H1 (cell line): ENCODE measurements at regions not wholly inside any gene's neighbourhood (a gene's known extent, or its start where the extent isn't known, plus 50 kb on each side); places are given as distances from the start of the nearest gene placed in this dataset.
"Not testable (repeated sequence)": the region's sequence is repeated elsewhere in the genome, so short reads cannot be mapped to it uniquely, and the experiment has no call there.

Experiments used
- CTCF ChIA-PET: fragments of 300-600 bp; sonication (Branson Sonifier 250); formaldehyde crosslinking; loops from one replicate; lab custom pipeline; 2021; ENCODE audit not compliant: partially characterized antibody; lab: Charles Lee
- POLR2A ChIA-PET: fragments of 300-600 bp; sonication (Branson Sonifier 250); formaldehyde crosslinking; loops from one replicate; lab custom pipeline; 2021; ENCODE audit warnings: inconsistent platforms; ENCODE audit not compliant: partially characterized antibody; lab: Charles Lee
- DNase-seq, 2 experiments: peaks; one replicate each; pipeline versions ENCODE4 v3.0.0 to v3.0.0-alpha.2; 2010 to 2022; ENCODE audit warnings: low spot score in 2 of 2, low read depth in 1 of 2, mixed read lengths in 1 of 2
- FAIRE-seq: peaks from 2 replicates; lab custom pipeline; 2011; peaks lifted over from hg19 to GRCh38; lab: Jason Lieb, UNC
- H2AFZ ChIP-seq: 2 replicates; pipeline ENCODE4 v1.8.1; 2012; ENCODE audit warnings: low read length, inconsistent platforms
- H2AK5ac ChIP-seq: 2 replicates; pipeline ENCODE4 v1.6.1; 2013; ENCODE audit warnings: low read depth, low read length
- H2BK120ac ChIP-seq: replicated peaks from 2 replicates; pipeline ENCODE3; 2013; ENCODE audit warnings: low read depth, low read length, inconsistent platforms
- H2BK12ac ChIP-seq: 2 replicates; pipeline ENCODE4 v1.6.1; 2013; ENCODE audit warnings: low read depth, low read length
- H2BK15ac ChIP-seq: 2 replicates; pipeline ENCODE4 v1.6.1; 2013; ENCODE audit warnings: low read length
- H2BK20ac ChIP-seq: 2 replicates; pipeline ENCODE4 v1.6.1; 2013; ENCODE audit warnings: low read length
- H2BK5ac ChIP-seq: 2 replicates; pipeline ENCODE4 v1.6.1; 2013; ENCODE audit warnings: low read depth, low read length
- H3K14ac ChIP-seq: 2 replicates; pipeline ENCODE4 v1.6.1; 2013; ENCODE audit warnings: inconsistent platforms; ENCODE audit not compliant: insufficient read length
- H3K18ac ChIP-seq: 2 replicates; pipeline ENCODE4 v1.6.1; 2013; ENCODE audit warnings: low read length; ENCODE audit errors: extremely low read depth
- H3K23ac ChIP-seq: 2 replicates; pipeline ENCODE4 v1.6.1; 2013; ENCODE audit warnings: inconsistent platforms; ENCODE audit not compliant: insufficient read length
- H3K23me2 ChIP-seq: 2 replicates; pipeline ENCODE4 v1.6.1; 2013; ENCODE audit warnings: low read depth, low read length
- H3K27ac ChIP-seq: 2 replicates; pipeline ENCODE4 v1.6.1; 2011; ENCODE audit warnings: low read depth, low read length, inconsistent platforms
- H3K27me3 ChIP-seq, 4 experiments: replicated peaks in 1 of 4; 1 replicate in 1 of 4; 2 replicates in 3 of 4; pipeline versions ENCODE4 v1.6.1 to v1.8.1; 2011 to 2013; ENCODE audit warnings: low read length in 3 of 4, mild to moderate bottlenecking in 3 of 4, inconsistent platforms in 2 of 4, mixed read lengths in 2 of 4, moderate library complexity in 1 of 4; ENCODE audit not compliant: control insufficient read depth in 3 of 4, insufficient read depth in 3 of 4; ENCODE audit errors: extremely low read depth in 1 of 4
- H3K36me3 ChIP-seq, 4 experiments: 2 replicates each; pipeline versions ENCODE4 v1.6.1 to v1.8.1; 2011 to 2013; ENCODE audit warnings: mild to moderate bottlenecking in 4 of 4, low read length in 3 of 4, moderate library complexity in 2 of 4, control low read depth in 1 of 4, inconsistent platforms in 1 of 4; ENCODE audit not compliant: insufficient read depth in 4 of 4, control insufficient read depth in 2 of 4
- H3K4ac ChIP-seq: replicated peaks from 2 replicates; pipeline ENCODE3; 2013; ENCODE audit warnings: low read length, low read depth, mixed read lengths, inconsistent platforms; ENCODE audit not compliant: insufficient read length
- H3K4me1 ChIP-seq, 4 experiments: replicated peaks in 1 of 4; 1 replicate in 1 of 4; 2 replicates in 3 of 4; pipeline versions ENCODE4 v1.6.1 to v1.8.1; 2011 to 2013; ENCODE audit warnings: low read length in 3 of 4, inconsistent platforms in 2 of 4, mixed read lengths in 1 of 4; ENCODE audit not compliant: insufficient read depth in 4 of 4, control insufficient read depth in 3 of 4
- H3K4me2 ChIP-seq, 2 experiments: 2 replicates each; pipeline versions ENCODE4 v1.6.1 to v1.8.1; 2011 to 2013; ENCODE audit warnings: low read depth in 2 of 2, low read length in 2 of 2, control low read depth in 1 of 2, inconsistent platforms in 1 of 2, mild to moderate bottlenecking in 1 of 2; ENCODE audit not compliant: insufficient read depth in 1 of 2
- H3K4me3 ChIP-seq, 4 experiments: fragments of 200-600, 300-600 bp in 1 of 4; sonication (generic), shearing (Covaris generic), sonication (Bioruptor Twin) in 1 of 4; 2 replicates each; pipeline versions ENCODE4 v1.5.1 to v1.8.1; 2011 to 2016; ENCODE audit warnings: low read length in 4 of 4, low read depth in 3 of 4, control low read depth in 2 of 4, inconsistent platforms in 2 of 4, mild to moderate bottlenecking in 2 of 4, mixed read lengths in 1 of 4, moderate library complexity in 1 of 4; ENCODE audit not compliant: insufficient read depth in 2 of 4; ENCODE audit errors: extremely low read depth in 1 of 4
- H3K56ac ChIP-seq: replicated peaks from 2 replicates; pipeline ENCODE3; 2013; ENCODE audit warnings: low read depth, mild to moderate bottlenecking, mixed read lengths, low read length, inconsistent platforms; ENCODE audit not compliant: insufficient read length
- H3K79me1 ChIP-seq: 2 replicates; pipeline ENCODE4 v1.6.1; 2013; ENCODE audit warnings: low read depth, low read length, control low read depth
- H3K79me2 ChIP-seq, 2 experiments: 2 replicates each; pipeline versions ENCODE4 v1.6.1 to v1.8.1; 2012 to 2013; ENCODE audit warnings: low read length in 2 of 2, mild to moderate bottlenecking in 2 of 2, inconsistent platforms in 1 of 2; ENCODE audit not compliant: insufficient read depth in 2 of 2, control insufficient read depth in 1 of 2
- H3K9ac ChIP-seq, 4 experiments: replicated peaks in 1 of 4; 1 replicate in 1 of 4; 2 replicates in 3 of 4; pipeline versions ENCODE4 v1.6.1 to v1.8.1; 2011 to 2013; ENCODE audit warnings: low read depth in 3 of 4, low read length in 3 of 4, control low read depth in 2 of 4, mild to moderate bottlenecking in 2 of 4, moderate library complexity in 2 of 4, inconsistent platforms in 1 of 4; ENCODE audit errors: extremely low read depth in 1 of 4
- H3K9me3 ChIP-seq, 2 experiments: 2 replicates each; pipeline versions ENCODE4 v1.6.1 to v1.8.1; 2012 to 2013; ENCODE audit warnings: mild to moderate bottlenecking in 2 of 2, moderate library complexity in 2 of 2, control low read depth in 1 of 2, inconsistent platforms in 1 of 2, low read depth in 1 of 2, low read length in 1 of 2, mixed read lengths in 1 of 2; ENCODE audit not compliant: insufficient read depth in 2 of 2
- H4K20me1 ChIP-seq, 2 experiments: replicated peaks in 1 of 2; 2 replicates each; pipeline versions ENCODE3 to v1.8.1; 2011 to 2013; ENCODE audit warnings: inconsistent platforms in 2 of 2, low read length in 2 of 2, mild to moderate bottlenecking in 1 of 2; ENCODE audit not compliant: insufficient read depth in 2 of 2, control insufficient read depth in 1 of 2
- H4K5ac ChIP-seq: 2 replicates; pipeline ENCODE4 v1.6.1; 2013; ENCODE audit warnings: low read length, low read depth, mixed read lengths, inconsistent platforms; ENCODE audit not compliant: insufficient read length
- H4K8ac ChIP-seq: 2 replicates; pipeline ENCODE4 v1.8.0; 2013; ENCODE audit warnings: mild to moderate bottlenecking, moderate library complexity, low read length, inconsistent platforms; ENCODE audit not compliant: insufficient read depth; ENCODE audit errors: extremely low read depth
- H4K91ac ChIP-seq: replicated peaks from 2 replicates; pipeline ENCODE3; 2013; ENCODE audit warnings: low read length, mixed read lengths, inconsistent platforms; ENCODE audit not compliant: insufficient read length
- WGBS, 2 experiments: shearing (Covaris generic) in 1 of 2; methylation state at CpG; one replicate each; pipeline versions ENCODE4 v1.1.6 to v1.1.7; 2013 to 2015; ENCODE audit warnings: low lambda C conversion rate in 2 of 2, mixed read lengths in 2 of 2, inconsistent platforms in 1 of 2, low coverage in 1 of 2, missing lambda C conversion rate in 1 of 2; ENCODE audit not compliant: insufficient replicate concordance in 2 of 2, insufficient coverage in 1 of 2, insufficient read length in 1 of 2; ENCODE audit errors: extremely low coverage in 1 of 2, missing lambda C conversion rate in 1 of 2; 5-methylcytosine and 5-hydroxymethylcytosine counted together

DNA sequence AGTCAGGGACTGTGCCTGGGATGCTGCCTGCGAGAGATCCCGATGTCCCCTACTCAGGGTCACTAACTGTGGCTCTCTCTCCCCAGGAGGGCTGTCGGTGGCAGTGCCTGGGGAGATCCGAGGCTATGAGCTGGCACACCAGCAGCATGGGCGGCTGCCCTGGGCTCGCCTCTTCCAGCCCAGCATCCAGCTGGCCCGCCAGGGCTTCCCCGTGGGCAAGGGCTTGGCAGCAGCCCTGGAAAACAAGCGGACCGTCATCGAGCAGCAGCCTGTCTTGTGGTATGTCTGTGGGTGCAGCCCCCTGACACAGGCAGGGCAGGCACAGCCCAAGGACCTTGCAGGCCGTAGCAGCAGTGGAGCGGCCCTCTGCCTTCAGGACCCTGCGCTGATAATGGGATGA lies 3088.9 kb downstream of the RPIA start:
- H2BK15ac ChIP-seq, POLR2A ChIA-PET, H2AFZ ChIP-seq, FAIRE-seq, H3K4me2 ChIP-seq, H3K4ac ChIP-seq, H3K14ac ChIP-seq, H2BK12ac ChIP-seq, H4K5ac ChIP-seq, H2BK5ac ChIP-seq, H3K27me3 ChIP-seq, DNase-seq, H3K4me1 ChIP-seq, H2AK5ac ChIP-seq, H2BK120ac ChIP-seq, H3K4me3 ChIP-seq, H3K9ac ChIP-seq, CTCF ChIA-PET, H3K79me1 ChIP-seq, H3K23ac ChIP-seq, H3K36me3 ChIP-seq, H3K27ac ChIP-seq, H3K56ac ChIP-seq, H2BK20ac ChIP-seq, H3K23me2 ChIP-seq, H4K20me1 ChIP-seq, H3K18ac ChIP-seq, H4K8ac ChIP-seq, H4K91ac ChIP-seq, H3K79me2 ChIP-seq: not testable (repeated sequence)
- H3K9me3 ChIP-seq = peaks cover 5 to 65% of the 10 kb centered on the region in 2 experiments; a peak in 3 of 4 replicates
- 92% methylated on average over 6 of the region's 14 CpGs; no CpG with 5 or more reads in 1 of the 2 experiments for WGBS, 2 experiments

DNA sequence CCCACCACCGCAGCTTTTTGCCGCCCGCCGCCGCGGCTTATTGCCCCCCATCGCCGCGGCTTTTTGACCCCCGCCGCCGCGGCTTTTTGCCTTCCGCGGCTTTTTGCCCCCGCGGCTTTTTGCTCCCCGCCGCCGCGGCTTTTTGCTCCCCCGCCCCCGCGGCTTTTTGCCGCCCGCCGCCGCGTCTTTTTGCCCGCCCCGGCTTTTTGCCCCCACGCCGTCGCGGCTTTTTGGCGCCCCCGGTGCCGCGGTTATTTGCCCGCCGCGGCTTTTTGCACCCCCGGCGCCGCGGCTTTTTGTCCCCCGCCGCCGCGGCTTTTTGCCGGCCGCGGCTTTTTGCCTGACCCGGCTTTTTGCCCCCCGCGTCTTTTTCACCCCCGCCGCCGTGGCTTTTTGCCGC lies 3061.8 kb upstream of the TEKT4 start:
- POLR2A ChIA-PET, H2AK5ac ChIP-seq, H2BK5ac ChIP-seq, H3K79me2 ChIP-seq, H4K20me1 ChIP-seq, H3K4me2 ChIP-seq, H3K18ac ChIP-seq, H2BK120ac ChIP-seq, H3K14ac ChIP-seq, H3K36me3 ChIP-seq, H2AFZ ChIP-seq, H2BK12ac ChIP-seq, H3K4ac ChIP-seq, H2BK20ac ChIP-seq, H3K4me3 ChIP-seq, DNase-seq, H3K4me1 ChIP-seq, H3K27me3 ChIP-seq, H4K91ac ChIP-seq, CTCF ChIA-PET, H4K8ac ChIP-seq, H3K9me3 ChIP-seq, H2BK15ac ChIP-seq, H3K9ac ChIP-seq, H3K79me1 ChIP-seq, H3K23me2 ChIP-seq, H3K56ac ChIP-seq, H4K5ac ChIP-seq, H3K27ac ChIP-seq, FAIRE-seq, H3K23ac ChIP-seq: not testable (repeated sequence)
- no CpG with 5 or more reads among the region's 60 CpGs for WGBS, 2 experiments
